HEK293 (cell line): ENCODE measurements at regions not wholly inside any gene's neighbourhood (a gene's known extent, or its start where the extent isn't known, plus 50 kb on each side); places are given as distances from the start of the nearest gene placed in this dataset.

Source experiments
- CTCF ChIA-PET: fragments of 350-600 bp; formaldehyde crosslinking; extraction: SDS; loops from one replicate; lab custom pipeline; 2021; ENCODE audit warnings: antibody characterized with exemption; lab: Yijun Ruan, JAX
- POLR2A ChIA-PET: fragments of 300-600 bp; formaldehyde crosslinking; extraction: SDS; loops from one replicate; lab custom pipeline; 2020; ENCODE audit warnings: antibody characterized with exemption, inconsistent platforms; lab: Yijun Ruan, JAX
- H3K27ac ChIP-seq: fragments of 200-500 bp; sonication (Bioruptor generic); 2 replicates; pipeline ENCODE4 v1.5.1; 2014; ENCODE audit warnings: low read depth, low read length, control low read depth, inconsistent platforms; ENCODE audit errors: extremely low read depth
- H3K36me3 ChIP-seq, 2 experiments: fragments of 200-500 bp in 1 of 2; sonication (Bioruptor generic) in 1 of 2; 1 replicate in 1 of 2; 2 replicates in 1 of 2; pipeline ENCODE4 v1.5.1; 2014 to 2017; ENCODE audit warnings: inconsistent platforms in 2 of 2, low read length in 2 of 2; ENCODE audit not compliant: control insufficient read depth in 2 of 2, insufficient read depth in 1 of 2
- H3K4me1 ChIP-seq: fragments of 200-500 bp; sonication (Bioruptor generic); 2 replicates; pipeline ENCODE4 v1.5.1; 2014; ENCODE audit warnings: mild to moderate bottlenecking, low read length, inconsistent platforms; ENCODE audit not compliant: control insufficient read depth, insufficient read depth
- H3K4me3 ChIP-seq: 2 replicates; pipeline ENCODE4 v1.5.1; 2011; ENCODE audit warnings: low read depth, mild to moderate bottlenecking, control low read depth, low read length, moderate library complexity
- H3K9me3 ChIP-seq: fragments of 200-500 bp; sonication (Bioruptor generic); 2 replicates; pipeline ENCODE4 v1.5.1; 2014; ENCODE audit warnings: low read depth, low read length, inconsistent platforms; ENCODE audit not compliant: control insufficient read depth, insufficient read depth
- BCL11A ChIP-seq: fragments of 450-650 bp; formaldehyde crosslinking; IDR thresholded peaks from 2 replicates; pipeline ENCODE4 v1.5.1; 2016; ENCODE audit warnings: low read depth, missing biosample characterization, missing genetic modification characterization
- HIC1 ChIP-seq: fragments of 450-650 bp; formaldehyde crosslinking; IDR thresholded peaks from 2 replicates; pipeline ENCODE4 v1.5.1; 2016; ENCODE audit warnings: missing biosample characterization, missing genetic modification characterization
- HOXA7 ChIP-seq: sonication (generic); formaldehyde crosslinking; IDR thresholded peaks from 2 replicates; pipeline ENCODE4 v1.8.1; 2022; ENCODE audit warnings: missing genetic modification reagents, borderline replicate concordance
- KLF16 ChIP-seq: fragments of 450-650 bp; formaldehyde crosslinking; IDR thresholded peaks from 2 replicates; pipeline ENCODE4 v1.5.1; 2017; ENCODE audit warnings: missing biosample characterization, missing genetic modification characterization
- MEIS1 ChIP-seq: sonication (generic); formaldehyde crosslinking; IDR thresholded peaks from 2 replicates; pipeline ENCODE4 v1.8.1; 2022; ENCODE audit warnings: missing genetic modification reagents, mild to moderate bottlenecking, borderline replicate concordance
- OSR2 ChIP-seq: fragments of 450-650 bp; formaldehyde crosslinking; IDR thresholded peaks from 2 replicates; pipeline ENCODE4 v1.5.1; 2016; ENCODE audit warnings: missing biosample characterization, missing genetic modification characterization
- SP7 ChIP-seq: fragments of 450-650 bp; formaldehyde crosslinking; IDR thresholded peaks from 2 replicates; pipeline ENCODE4 v1.5.1; 2016; ENCODE audit warnings: missing biosample characterization, missing genetic modification characterization
- ZBTB11 ChIP-seq: fragments of 450-650 bp; formaldehyde crosslinking; conservative IDR thresholded peaks from 2 replicates; pipeline ENCODE4 v1.5.1; 2016; ENCODE audit warnings: low read depth, missing biosample characterization, missing genetic modification characterization
- ZBTB17 ChIP-seq: fragments of 450-650 bp; formaldehyde crosslinking; IDR thresholded peaks from 2 replicates; pipeline ENCODE4 v1.5.1; 2016; ENCODE audit warnings: missing biosample characterization, missing genetic modification characterization
- ZNF138 ChIP-seq: fragments of 450-650 bp; formaldehyde crosslinking; IDR thresholded peaks from 2 replicates; pipeline ENCODE4 v1.5.1; 2016; ENCODE audit warnings: missing biosample characterization, missing genetic modification characterization, borderline replicate concordance
- ZNF354C ChIP-seq: fragments of 450-650 bp; formaldehyde crosslinking; IDR thresholded peaks from 2 replicates; pipeline ENCODE4 v1.5.1; 2016; ENCODE audit warnings: missing biosample characterization, missing genetic modification characterization, low read depth, borderline replicate concordance
- ZNF398 ChIP-seq: fragments of 450-650 bp; formaldehyde crosslinking; IDR thresholded peaks from 2 replicates; pipeline ENCODE4 v1.5.1; 2017; ENCODE audit warnings: missing biosample characterization, missing genetic modification characterization
- ZNF626 ChIP-seq: fragments of 450-650 bp; sonication (Bioruptor Pico); formaldehyde crosslinking; IDR thresholded peaks from 2 replicates; pipeline ENCODE4 v1.5.1; 2018; ENCODE audit warnings: missing biosample characterization, missing genetic modification characterization, inconsistent platforms
- ZNF658 ChIP-seq: fragments of 450-650 bp; formaldehyde crosslinking; IDR thresholded peaks from 2 replicates; pipeline ENCODE4; 2016; ENCODE audit warnings: missing biosample characterization, missing genetic modification characterization
- ZNF701 ChIP-seq: fragments of 450-650 bp; formaldehyde crosslinking; IDR thresholded peaks from 2 replicates; pipeline ENCODE4 v1.5.1; 2016; ENCODE audit warnings: missing biosample characterization, missing genetic modification characterization
- TF ChIP-seq, protein P1 (sequence below): fragments of 450-650 bp; formaldehyde crosslinking; IDR thresholded peaks from 2 replicates; pipeline ENCODE4 v1.5.1; 2017; ENCODE audit warnings: missing biosample characterization, missing genetic modification characterization

DNA sequence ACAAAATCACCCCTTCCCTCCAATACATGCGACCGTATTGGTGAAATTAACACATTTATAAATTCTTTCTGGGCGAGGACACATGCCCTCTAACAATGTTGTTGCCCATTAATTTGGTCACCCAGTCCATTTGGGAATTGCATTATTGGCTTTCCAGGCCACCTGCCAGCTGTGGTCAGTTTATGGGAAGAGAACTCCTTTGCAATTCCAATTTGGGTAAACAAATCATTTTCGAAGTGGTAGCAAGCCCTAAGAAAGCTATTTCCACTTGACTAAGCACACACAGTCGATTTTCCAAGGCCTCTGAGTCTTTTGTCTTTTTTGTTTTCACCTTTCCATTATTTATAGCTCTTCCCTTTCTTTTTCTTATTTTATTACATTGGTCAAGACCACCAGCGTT is 362.3 kb upstream of the RGMA start:
- Histone ChIP-seq H3K36me3 (no peaks in the 10 kb centered on the region), H3K4me1 (peaks cover 6% of the 10 kb centered on the region), H3K4me3 (no peak overlapping the region), H3K9me3 (no peaks in the 10 kb centered on the region; the same call in 1 of the 2 replicates), H3K27ac (no peak overlapping the region)
- ChIA-PET CTCF (no interaction called here), POLR2A (no interaction called here)
- TF ChIP-seq ZNF658 (tag by site-specific recombination) (no peak), ZNF626 (no peak), ZNF701 (tag by site-specific recombination) (no peak), ZNF354C (tag by site-specific recombination) (no peak), HOXA7 (CRISPR knock-in tag) (no peak), SP7 (tag by site-specific recombination) (no peak)

GRCh38 chr15:93449798-93450197 is 360.8 kb upstream of the RGMA start:
- POLR2A ChIA-PET = no interaction called here
- CTCF ChIA-PET = no interaction called here

More at GRCh38 chr15:93449798-93450197, 360.8 kb upstream of the RGMA start:
- Histone ChIP-seq H3K9me3 (no peaks in the 10 kb centered on the region; the same call in 1 of the 2 replicates), H3K36me3 (no peaks in the 10 kb centered on the region), H3K4me3 (no peak overlapping the region), H3K4me1 (peaks cover 6% of the 10 kb centered on the region), H3K27ac (no peak overlapping the region)
- TF ChIP-seq OSR2 (tag by site-specific recombination) (no peak), BCL11A (tag by site-specific recombination) (no peak), ZBTB11 (tag by site-specific recombination) (no peak), ZNF398 (tag by site-specific recombination) (no peak), HIC1 (tag by site-specific recombination) (no peak), KLF16 (tag by site-specific recombination) (no peak), ZNF138 (tag by site-specific recombination) (no peak), ZBTB17 (tag by site-specific recombination) (no peak), MEIS1 (CRISPR knock-in tag) (no peak)
- TF ChIP-seq, protein P1, sequence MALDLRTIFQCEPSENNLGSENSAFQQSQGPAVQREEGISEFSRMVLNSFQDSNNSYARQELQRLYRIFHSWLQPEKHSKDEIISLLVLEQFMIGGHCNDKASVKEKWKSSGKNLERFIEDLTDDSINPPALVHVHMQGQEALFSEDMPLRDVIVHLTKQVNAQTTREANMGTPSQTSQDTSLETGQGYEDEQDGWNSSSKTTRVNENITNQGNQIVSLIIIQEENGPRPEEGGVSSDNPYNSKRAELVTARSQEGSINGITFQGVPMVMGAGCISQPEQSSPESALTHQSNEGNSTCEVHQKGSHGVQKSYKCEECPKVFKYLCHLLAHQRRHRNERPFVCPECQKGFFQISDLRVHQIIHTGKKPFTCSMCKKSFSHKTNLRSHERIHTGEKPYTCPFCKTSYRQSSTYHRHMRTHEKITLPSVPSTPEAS (tag by site-specific recombination) = no peak
